ENCODE measurements at regions not wholly inside any gene's neighbourhood (a gene's known extent, or its start where the extent isn't known, plus 50 kb on each side); places are given as distances from the start of the nearest gene placed in this dataset.

- TF ChIP-seq, protein P1, sequence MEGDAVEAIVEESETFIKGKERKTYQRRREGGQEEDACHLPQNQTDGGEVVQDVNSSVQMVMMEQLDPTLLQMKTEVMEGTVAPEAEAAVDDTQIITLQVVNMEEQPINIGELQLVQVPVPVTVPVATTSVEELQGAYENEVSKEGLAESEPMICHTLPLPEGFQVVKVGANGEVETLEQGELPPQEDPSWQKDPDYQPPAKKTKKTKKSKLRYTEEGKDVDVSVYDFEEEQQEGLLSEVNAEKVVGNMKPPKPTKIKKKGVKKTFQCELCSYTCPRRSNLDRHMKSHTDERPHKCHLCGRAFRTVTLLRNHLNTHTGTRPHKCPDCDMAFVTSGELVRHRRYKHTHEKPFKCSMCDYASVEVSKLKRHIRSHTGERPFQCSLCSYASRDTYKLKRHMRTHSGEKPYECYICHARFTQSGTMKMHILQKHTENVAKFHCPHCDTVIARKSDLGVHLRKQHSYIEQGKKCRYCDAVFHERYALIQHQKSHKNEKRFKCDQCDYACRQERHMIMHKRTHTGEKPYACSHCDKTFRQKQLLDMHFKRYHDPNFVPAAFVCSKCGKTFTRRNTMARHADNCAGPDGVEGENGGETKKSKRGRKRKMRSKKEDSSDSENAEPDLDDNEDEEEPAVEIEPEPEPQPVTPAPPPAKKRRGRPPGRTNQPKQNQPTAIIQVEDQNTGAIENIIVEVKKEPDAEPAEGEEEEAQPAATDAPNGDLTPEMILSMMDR (conservative IDR thresholded peaks at IDR 0.05 in 1 of 2, IDR thresholded peaks at IDR 0.05 in 1 of 2; ENCODE audit: low read depth in 1 of 2, low read length in 2 of 2) = no peak
- TF ChIP-seq EZH2 (IDR thresholded peaks at IDR 0.05; ENCODE audit: low read length, missing control alignments) = no peak
- no peak overlapping the region for H2AFZ ChIP-seq (ENCODE audit: low read length)
- no peaks in the 10 kb centered on the region for H3K27me3 ChIP-seq (ENCODE audit: control insufficient read depth, insufficient read depth, low read length)
- no peak for DNase-seq (ENCODE audit: low read depth in 2 of 2)
- H3K36me3 ChIP-seq (ENCODE audit: control insufficient read depth, insufficient read depth, low read length) = no peaks in the 10 kb centered on the region
- H3K27ac ChIP-seq (ENCODE audit: insufficient read depth, low read length) = no peak overlapping the region
- no peaks in the 10 kb centered on the region for H4K20me1 ChIP-seq (ENCODE audit: control insufficient read depth, extremely low read depth, insufficient read depth, low read length)
- H3K4me1 ChIP-seq (ENCODE audit: control insufficient read depth, extremely low read depth, insufficient read depth, low read length) = peaks cover 2% of the 10 kb centered on the region
- no peak overlapping the region for H3K9ac ChIP-seq (ENCODE audit: insufficient read depth, low read length)
- H3K4me3 ChIP-seq (replicated peaks in 1 of 4; ENCODE audit: control extremely low read depth in 1 of 4, insufficient read depth in 1 of 4, low read depth in 3 of 4, low read length in 4 of 4) = no peak overlapping the region
- no peaks in the 10 kb centered on the region for H3K9me3 ChIP-seq (ENCODE audit: control insufficient read depth, insufficient read depth, low read depth, low read length)
- H3K4me2 ChIP-seq (ENCODE audit: extremely low read depth, insufficient read depth, low read length) = no peak overlapping the region
- no peaks in the 10 kb centered on the region for H3K79me2 ChIP-seq (ENCODE audit: control insufficient read depth, insufficient read depth, low read length)
Observed at GRCh38 chr18:56120782-56121181, 517.6 kb downstream of the TXNL1 start.

DNA sequence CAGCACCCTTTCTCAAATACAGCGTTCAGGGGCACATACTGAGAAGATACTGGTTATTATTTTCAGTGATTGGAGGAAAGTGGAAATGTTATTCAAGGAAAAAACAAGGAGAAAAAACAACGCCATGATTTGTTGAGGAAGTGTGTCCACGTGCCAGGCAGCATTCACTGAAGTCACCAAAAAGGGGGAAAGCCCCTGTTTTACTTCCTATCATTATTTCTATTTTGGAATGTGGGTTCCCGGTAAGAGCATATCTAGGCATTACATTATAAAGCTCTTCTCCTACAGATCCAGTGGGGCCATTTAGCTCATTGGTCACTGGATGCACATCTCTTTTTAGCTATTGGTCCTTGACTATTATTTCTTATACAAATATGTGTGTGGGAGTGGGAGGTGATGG is 518.7 kb downstream of the TXNL1 start:
- Histone ChIP-seq H3K4me3 (replicated peaks in 1 of 4; ENCODE audit: control extremely low read depth in 1 of 4, insufficient read depth in 1 of 4, low read depth in 3 of 4, low read length in 4 of 4) (no peak overlapping the region), H3K4me2 (ENCODE audit: extremely low read depth, insufficient read depth, low read length) (no peak overlapping the region), H2AFZ (ENCODE audit: low read length) (no peak overlapping the region), H3K4me1 (ENCODE audit: control insufficient read depth, extremely low read depth, insufficient read depth, low read length) (peaks cover 2% of the 10 kb centered on the region), H3K9me3 (ENCODE audit: control insufficient read depth, insufficient read depth, low read depth, low read length) (no peaks in the 10 kb centered on the region), H3K27me3 (ENCODE audit: control insufficient read depth, insufficient read depth, low read length) (no peaks in the 10 kb centered on the region), H3K79me2 (ENCODE audit: control insufficient read depth, insufficient read depth, low read length) (no peaks in the 10 kb centered on the region), H3K27ac (ENCODE audit: insufficient read depth, low read length) (no peak overlapping the region), H3K9ac (ENCODE audit: insufficient read depth, low read length) (no peak overlapping the region), H3K36me3 (ENCODE audit: control insufficient read depth, insufficient read depth, low read length) (no peaks in the 10 kb centered on the region), H4K20me1 (ENCODE audit: control insufficient read depth, extremely low read depth, insufficient read depth, low read length) (no peaks in the 10 kb centered on the region)
- DNase-seq (ENCODE audit: low read depth in 2 of 2) = no peak
- no peak for TF ChIP-seq EZH2 (IDR thresholded peaks at IDR 0.05; ENCODE audit: low read length, missing control alignments)
- TF ChIP-seq, protein P1 (conservative IDR thresholded peaks at IDR 0.05 in 1 of 2, IDR thresholded peaks at IDR 0.05 in 1 of 2; ENCODE audit: low read depth in 1 of 2, low read length in 2 of 2) = no peak

GRCh38 chr18:56118422-56118821 is 520.0 kb downstream of the TXNL1 start:
- no peak for DNase-seq (ENCODE audit: low read depth in 2 of 2)
- no peak overlapping the region for H3K4me3 ChIP-seq (replicated peaks in 1 of 4; ENCODE audit: control extremely low read depth in 1 of 4, insufficient read depth in 1 of 4, low read depth in 3 of 4, low read length in 4 of 4)
- H3K79me2 ChIP-seq (ENCODE audit: control insufficient read depth, insufficient read depth, low read length) = no peaks in the 10 kb centered on the region
- no peak overlapping the region for H3K4me2 ChIP-seq (ENCODE audit: extremely low read depth, insufficient read depth, low read length)
- no peaks in the 10 kb centered on the region for H3K36me3 ChIP-seq (ENCODE audit: control insufficient read depth, insufficient read depth, low read length)
- no peak overlapping the region for H3K9ac ChIP-seq (ENCODE audit: insufficient read depth, low read length)
- no peak overlapping the region for H2AFZ ChIP-seq (ENCODE audit: low read length)
- TF ChIP-seq EZH2 (IDR thresholded peaks at IDR 0.05; ENCODE audit: low read length, missing control alignments) = no peak
- TF ChIP-seq, protein P1 (conservative IDR thresholded peaks at IDR 0.05 in 1 of 2, IDR thresholded peaks at IDR 0.05 in 1 of 2; ENCODE audit: low read depth in 1 of 2, low read length in 2 of 2) = no peak
- H3K27ac ChIP-seq (ENCODE audit: insufficient read depth, low read length) = no peak overlapping the region
- H3K4me1 ChIP-seq (ENCODE audit: control insufficient read depth, extremely low read depth, insufficient read depth, low read length) = no peaks in the 10 kb centered on the region
- H4K20me1 ChIP-seq (ENCODE audit: control insufficient read depth, extremely low read depth, insufficient read depth, low read length) = no peaks in the 10 kb centered on the region
- H3K9me3 ChIP-seq (ENCODE audit: control insufficient read depth, insufficient read depth, low read depth, low read length) = no peaks in the 10 kb centered on the region
- no peaks in the 10 kb centered on the region for H3K27me3 ChIP-seq (ENCODE audit: control insufficient read depth, insufficient read depth, low read length)

Measured in fibroblast of lung (primary cell).